Mesothelial cell of epicardium (in vitro differentiated cells): ENCODE measurements at regions not wholly inside any gene's neighbourhood (a gene's known extent, or its start where the extent isn't known, plus 50 kb on each side); places are given as distances from the start of the nearest gene placed in this dataset.

ENCODE experiments used
- DNase-seq, 2 experiments: peaks; one replicate each; pipeline ENCODE4 v3.0.0; 2021; ENCODE audit warnings: low spot score in 2 of 2; ENCODE audit not compliant: unreplicated experiment in 2 of 2
- H3K27ac Mint-ChIP-seq: 2 replicates; pipeline ENCODE4 v1.8.0; 2021; ENCODE audit warnings: mixed read lengths
- H3K27me3 Mint-ChIP-seq: 2 replicates; pipeline ENCODE4 v1.8.0; 2021; ENCODE audit warnings: low read depth, mixed read lengths
- H3K36me3 Mint-ChIP-seq: 2 replicates; pipeline ENCODE4 v1.8.0; 2021; ENCODE audit warnings: mixed read lengths
- H3K4me1 Mint-ChIP-seq: 2 replicates; pipeline ENCODE4 v1.8.0; 2021; ENCODE audit warnings: mixed read lengths
- H3K4me3 Mint-ChIP-seq: 2 replicates; pipeline ENCODE4 v1.8.0; 2021; ENCODE audit warnings: mild to moderate bottlenecking, moderate library complexity, mixed read lengths
- H3K9me3 Mint-ChIP-seq: 2 replicates; pipeline ENCODE4 v1.8.0; 2021; ENCODE audit warnings: mixed read lengths
- CTCF ChIP-seq: fragments of 200-600 bp; sonication (generic); IDR thresholded peaks from one replicate; pipeline ENCODE4 v1.5.0; 2021; ENCODE audit warnings: antibody characterized with exemption; ENCODE audit not compliant: unreplicated experiment

GRCh38 chr14:38431156-38431555 lies 175.3 kb upstream of the CLEC14A start:
- H3K36me3 Mint-ChIP-seq = no peaks in the 10 kb centered on the region
- H3K4me3 Mint-ChIP-seq = no peak overlapping the region
- H3K27ac Mint-ChIP-seq = no peak overlapping the region
- H3K9me3 Mint-ChIP-seq = no peaks in the 10 kb centered on the region
- DNase-seq = no peak
- no peaks in the 10 kb centered on the region for H3K4me1 Mint-ChIP-seq
- no peaks in the 10 kb centered on the region for H3K27me3 Mint-ChIP-seq
- no peak for TF ChIP-seq CTCF

- TF ChIP-seq CTCF = no peak
- Mint-ChIP-seq H3K4me1 (no peaks in the 10 kb centered on the region), H3K27me3 (no peaks in the 10 kb centered on the region), H3K27ac (no peak overlapping the region), H3K36me3 (no peaks in the 10 kb centered on the region), H3K9me3 (no peaks in the 10 kb centered on the region), H3K4me3 (no peak overlapping the region)
- no peak for DNase-seq
Measured at GRCh38 chr14:38430522-38430921, 174.6 kb upstream of the CLEC14A start.

DNA sequence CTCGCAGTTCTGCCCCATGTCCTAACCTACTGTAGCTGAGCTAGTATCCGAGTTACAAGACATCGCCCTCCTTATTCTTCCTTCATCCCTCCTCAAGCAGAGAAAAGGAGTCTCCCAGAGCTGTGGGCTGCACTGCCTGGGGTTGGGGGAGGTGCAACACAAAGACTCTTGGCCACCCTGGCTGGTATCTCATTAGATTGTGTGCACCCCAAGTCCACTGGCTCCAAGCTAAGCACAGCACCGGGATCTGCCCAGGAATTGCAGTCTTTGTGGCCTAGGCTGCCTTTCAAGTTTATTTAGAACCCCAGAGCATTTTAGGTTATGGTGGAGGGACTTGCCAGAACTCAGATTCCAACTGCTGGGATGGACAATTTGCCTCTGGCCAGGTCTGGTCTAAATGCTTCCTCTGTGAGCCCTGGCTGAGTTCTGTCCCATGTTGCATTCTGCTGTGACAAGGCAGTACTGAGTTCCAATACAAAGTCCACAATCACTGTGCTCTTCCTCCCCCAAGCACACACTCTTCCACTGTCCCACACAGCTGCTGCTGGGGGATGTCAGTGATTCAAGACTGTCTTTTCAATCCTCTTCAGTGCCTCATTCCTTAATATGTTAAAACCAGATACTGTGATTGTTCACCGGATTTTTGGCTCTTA lies 169.6 kb upstream of the CLEC14A start:
- H3K4me3 Mint-ChIP-seq = no peak overlapping the region
- H3K27me3 Mint-ChIP-seq = no peaks in the 10 kb centered on the region
- H3K4me1 Mint-ChIP-seq = no peaks in the 10 kb centered on the region
- no peak overlapping the region for H3K27ac Mint-ChIP-seq
- DNase-seq = no peak
- peaks cover 25% of the 10 kb centered on the region for H3K9me3 Mint-ChIP-seq
- no peaks in the 10 kb centered on the region for H3K36me3 Mint-ChIP-seq
- TF ChIP-seq CTCF = no peak

GRCh38 chr14:38420048-38420447 lies 164.2 kb upstream of the CLEC14A start:
- Mint-ChIP-seq H3K27ac (no peak overlapping the region), H3K9me3 (peaks cover 30% of the 10 kb centered on the region), H3K4me1 (no peaks in the 10 kb centered on the region), H3K4me3 (no peak overlapping the region), H3K36me3 (no peaks in the 10 kb centered on the region), H3K27me3 (peaks cover 6% of the 10 kb centered on the region)
- no peak for DNase-seq
- TF ChIP-seq CTCF = no peak

- Mint-ChIP-seq H3K27ac (no peak overlapping the region), H3K27me3 (peaks cover 6% of the 10 kb centered on the region), H3K9me3 (peaks cover 26% of the 10 kb centered on the region), H3K4me3 (no peak overlapping the region), H3K4me1 (no peaks in the 10 kb centered on the region), H3K36me3 (no peaks in the 10 kb centered on the region)
- no peak for DNase-seq
- TF ChIP-seq CTCF = no peak
Measured at GRCh38 chr14:38419579-38419978, 163.7 kb upstream of the CLEC14A start.

- H3K4me1 Mint-ChIP-seq = no peaks in the 10 kb centered on the region
- TF ChIP-seq CTCF = no peak
- H3K27me3 Mint-ChIP-seq = peaks cover 22% of the 10 kb centered on the region
- H3K4me3 Mint-ChIP-seq = no peak overlapping the region
- no peak overlapping the region for H3K27ac Mint-ChIP-seq
- H3K9me3 Mint-ChIP-seq = peaks cover 5% of the 10 kb centered on the region
- no peak for DNase-seq
- H3K36me3 Mint-ChIP-seq = no peaks in the 10 kb centered on the region
Measured at GRCh38 chr14:38412654-38413053, 156.8 kb upstream of the CLEC14A start.
